SK-N-SH treated with all-trans-retinoic acid at 6 μM for 48 hours (cell line): ENCODE measurements at regions not wholly inside any gene's neighbourhood (a gene's known extent, or its start where the extent isn't known, plus 50 kb on each side); places are given as distances from the start of the nearest gene placed in this dataset.

Experiments
- ARNTL ChIP-seq: fragments of 450-650 bp; formaldehyde crosslinking; IDR thresholded peaks from 2 replicates; pipeline ENCODE4 v1.5.0; 2020; ENCODE audit warnings: low read depth, mild to moderate bottlenecking, moderate library complexity, borderline replicate concordance
- BACH2 ChIP-seq: fragments of 250-450 bp; sonication (Bioruptor Pico); IDR thresholded peaks from 2 replicates; pipeline ENCODE4 v1.9.0; 2021; ENCODE audit warnings: mild to moderate bottlenecking, borderline replicate concordance
- CSDC2 ChIP-seq: fragments of 250-450 bp; sonication (Bioruptor Pico); IDR thresholded peaks from 2 replicates; pipeline ENCODE4 v1.5.0; 2020; ENCODE audit warnings: mild to moderate bottlenecking, moderate library complexity
- ESRRG ChIP-seq: fragments of 250-450 bp; sonication (Bioruptor Pico); IDR thresholded peaks from 2 replicates; pipeline ENCODE4 v1.6.1; 2021; ENCODE audit warnings: mild to moderate bottlenecking
- ISL1 ChIP-seq: fragments of 250-450 bp; sonication (Bioruptor Pico); IDR thresholded peaks from 2 replicates; pipeline ENCODE4 v2.1.2; 2022; ENCODE audit warnings: mild to moderate bottlenecking, moderate library complexity
- PATZ1 ChIP-seq: fragments of 250-450 bp; sonication (Bioruptor Pico); IDR thresholded peaks from 2 replicates; pipeline ENCODE4 v1.8.0; 2020; ENCODE audit warnings: mild to moderate bottlenecking, moderate library complexity, borderline replicate concordance
- RARB ChIP-seq: fragments of 250-450 bp; sonication (Bioruptor Pico); IDR thresholded peaks from 2 replicates; pipeline ENCODE4 v1.8.0; 2021; ENCODE audit warnings: mild to moderate bottlenecking, moderate library complexity
- TCF4 ChIP-seq: fragments of 250-450 bp; sonication (Bioruptor Pico); IDR thresholded peaks from 2 replicates; pipeline ENCODE4 v1.8.0; 2021; ENCODE audit warnings: mild to moderate bottlenecking, moderate library complexity, borderline replicate concordance
- ZFP3 ChIP-seq: fragments of 250-450 bp; sonication (Bioruptor Pico); IDR thresholded peaks from 2 replicates; pipeline ENCODE4 v1.5.0; 2020; ENCODE audit warnings: mild to moderate bottlenecking, moderate library complexity
- ZFP30 ChIP-seq: fragments of 450-650 bp; formaldehyde crosslinking; IDR thresholded peaks from 2 replicates; pipeline ENCODE4 v1.5.0; 2022; ENCODE audit warnings: mild to moderate bottlenecking, moderate library complexity
- ZNF565 ChIP-seq: fragments of 450-650 bp; formaldehyde crosslinking; conservative IDR thresholded peaks from 2 replicates; pipeline ENCODE4 v1.5.0; 2020; ENCODE audit warnings: low read depth, mild to moderate bottlenecking, moderate library complexity
- ZNF70 ChIP-seq: fragments of 450-650 bp; formaldehyde crosslinking; IDR thresholded peaks from 2 replicates; pipeline ENCODE4 v1.5.0; 2020; ENCODE audit warnings: mild to moderate bottlenecking, moderate library complexity
- ZNF8 ChIP-seq: fragments of 450-650 bp; formaldehyde crosslinking; IDR thresholded peaks from 2 replicates; pipeline ENCODE4 v1.5.0; 2020; ENCODE audit warnings: mild to moderate bottlenecking, moderate library complexity

- TF ChIP-seq ZNF565, result no peak
- no peak for TF ChIP-seq RARB (CRISPR knock-in tag)
- no peak for TF ChIP-seq PATZ1 (CRISPR knock-in tag)
- TF ChIP-seq ARNTL, result no peak
- TF ChIP-seq ISL1 (CRISPR knock-in tag), result no peak
- TF ChIP-seq TCF4, result no peak
- no peak for TF ChIP-seq CSDC2
- no peak for TF ChIP-seq ZNF8
- TF ChIP-seq ZNF70 (CRISPR knock-in tag), result no peak
- TF ChIP-seq BACH2 (CRISPR knock-in tag), result no peak
- TF ChIP-seq ZFP30 (CRISPR knock-in tag), result no peak
- no peak for TF ChIP-seq ESRRG
- no peak for TF ChIP-seq ZFP3 (CRISPR knock-in tag)
Measured at GRCh38 chr4:141499261-141499853, 137.0 kb upstream of the IL15 start.
